ENCODE measurements at regions not wholly inside any gene's neighbourhood (a gene's known extent, or its start where the extent isn't known, plus 50 kb on each side); places are given as distances from the start of the nearest gene placed in this dataset.

DNA sequence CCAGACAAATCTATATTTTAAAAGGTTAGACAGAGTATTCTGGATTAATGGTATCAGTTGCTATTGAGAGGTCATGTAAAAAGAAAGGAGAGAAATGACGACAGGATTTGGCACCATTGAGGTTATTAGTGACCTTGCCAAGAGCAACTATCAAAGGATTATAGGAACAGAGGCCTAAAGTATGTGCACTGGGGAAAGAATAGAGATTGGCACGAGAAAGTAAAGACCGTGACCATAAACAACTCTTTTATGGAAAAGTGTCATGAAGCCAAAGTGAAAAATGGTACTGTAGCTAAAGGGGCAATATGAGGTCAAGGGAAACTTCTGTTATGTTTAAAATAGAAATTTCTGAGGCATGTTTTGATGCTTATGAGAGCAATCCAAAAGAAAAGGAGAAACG, 115.2 kb upstream of the KIF2B start:
- Histone ChIP-seq H3K4me3 (replicated peaks in 1 of 3; ENCODE audit: low read depth in 2 of 3, low read length in 3 of 3) (no peak overlapping the region), H3K79me2 (ENCODE audit: insufficient read depth, low read length) (no peaks in the 10 kb centered on the region), H3K27me3 (ENCODE audit: control insufficient read depth in 2 of 2, insufficient read depth in 2 of 2, low read length in 2 of 2) (no peaks in the 10 kb centered on the region), H3K36me3 (replicated peaks in 1 of 2; ENCODE audit: control insufficient read depth in 1 of 2, insufficient read depth in 2 of 2, low read length in 2 of 2) (no peaks in the 10 kb centered on the region), H2AFZ (ENCODE audit: insufficient read depth, low read depth, low read length, poor library complexity, severe bottlenecking) (no peak overlapping the region), H3K4me1 (ENCODE audit: control insufficient read depth in 1 of 2, insufficient read depth in 2 of 2, low read length in 2 of 2) (no peaks in the 10 kb centered on the region), H3K27ac (ENCODE audit: low read depth in 1 of 2, low read length in 2 of 2) (no peak overlapping the region), H4K20me1 (ENCODE audit: insufficient read depth, low read length) (no peaks in the 10 kb centered on the region), H3K9ac (ENCODE audit: insufficient read depth, low read length, poor library complexity, severe bottlenecking) (no peak overlapping the region), H3K4me2 (replicated peaks; ENCODE audit: extremely low read depth, low read length, poor library complexity, severe bottlenecking) (no peak overlapping the region), H3K9me3 (replicated peaks in 1 of 2; ENCODE audit: control insufficient read depth in 1 of 2, insufficient read depth in 1 of 2, low read length in 2 of 2) (peaks cover 0 to 7% of the 10 kb centered on the region in 2 donors)
- WGBS (ENCODE audit: insufficient coverage), result 90% methylated on average over 3 of the region's 4 CpGs
- TF ChIP-seq, protein P1, sequence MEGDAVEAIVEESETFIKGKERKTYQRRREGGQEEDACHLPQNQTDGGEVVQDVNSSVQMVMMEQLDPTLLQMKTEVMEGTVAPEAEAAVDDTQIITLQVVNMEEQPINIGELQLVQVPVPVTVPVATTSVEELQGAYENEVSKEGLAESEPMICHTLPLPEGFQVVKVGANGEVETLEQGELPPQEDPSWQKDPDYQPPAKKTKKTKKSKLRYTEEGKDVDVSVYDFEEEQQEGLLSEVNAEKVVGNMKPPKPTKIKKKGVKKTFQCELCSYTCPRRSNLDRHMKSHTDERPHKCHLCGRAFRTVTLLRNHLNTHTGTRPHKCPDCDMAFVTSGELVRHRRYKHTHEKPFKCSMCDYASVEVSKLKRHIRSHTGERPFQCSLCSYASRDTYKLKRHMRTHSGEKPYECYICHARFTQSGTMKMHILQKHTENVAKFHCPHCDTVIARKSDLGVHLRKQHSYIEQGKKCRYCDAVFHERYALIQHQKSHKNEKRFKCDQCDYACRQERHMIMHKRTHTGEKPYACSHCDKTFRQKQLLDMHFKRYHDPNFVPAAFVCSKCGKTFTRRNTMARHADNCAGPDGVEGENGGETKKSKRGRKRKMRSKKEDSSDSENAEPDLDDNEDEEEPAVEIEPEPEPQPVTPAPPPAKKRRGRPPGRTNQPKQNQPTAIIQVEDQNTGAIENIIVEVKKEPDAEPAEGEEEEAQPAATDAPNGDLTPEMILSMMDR (IDR thresholded peaks at IDR 0.05), result no peak
- DNase-seq, result no peak
- Mint-ChIP-seq H3K36me3 (no peaks in the 10 kb centered on the region), H3K9me3 (peaks cover 2 to 18% (median 9%) of the 10 kb centered on the region in 7 donors), H3K27ac (no peak overlapping the region), H3K27me3 (ENCODE audit: low read depth in 3 of 3) (no peaks in the 10 kb centered on the region), H3K4me1 (no peaks in the 10 kb centered on the region), H3K4me3 (no peak overlapping the region)
- intact Hi-C loops (cut with micrococcal nuclease), result no loop called here

DNA sequence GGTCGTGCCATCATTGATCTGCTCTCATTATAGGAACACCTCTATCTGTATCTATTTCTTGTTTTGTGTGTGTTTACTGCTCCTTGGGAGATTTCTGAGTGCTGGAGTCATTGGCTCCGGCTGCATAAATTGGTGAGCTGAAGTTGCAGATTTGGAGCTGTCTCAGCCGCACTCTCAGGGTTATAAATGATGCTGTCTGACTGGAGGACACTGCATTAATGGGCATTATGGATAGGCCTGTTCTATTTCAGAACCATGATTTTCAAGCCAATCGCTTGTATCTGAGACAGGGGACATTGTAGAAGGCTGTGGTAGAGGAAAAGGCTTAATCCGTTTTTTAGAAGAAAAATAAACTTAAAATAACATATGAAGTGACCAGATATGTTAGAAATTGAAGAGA, 126.4 kb upstream of the KIF2B start:
- intact Hi-C loops (cut with micrococcal nuclease), result no loop called here

More for the DNA sequence above, 126.4 kb upstream of the KIF2B start:
- Histone ChIP-seq H3K79me2 (ENCODE audit: insufficient read depth, low read length) (no peaks in the 10 kb centered on the region), H3K27me3 (ENCODE audit: control insufficient read depth in 2 of 2, insufficient read depth in 2 of 2, low read length in 2 of 2) (no peaks in the 10 kb centered on the region), H3K4me1 (ENCODE audit: control insufficient read depth in 1 of 2, insufficient read depth in 2 of 2, low read length in 2 of 2) (no peaks in the 10 kb centered on the region), H3K9ac (ENCODE audit: insufficient read depth, low read length, poor library complexity, severe bottlenecking) (no peak overlapping the region), H3K4me3 (replicated peaks in 1 of 3; ENCODE audit: low read depth in 2 of 3, low read length in 3 of 3) (no peak overlapping the region), H3K9me3 (replicated peaks in 1 of 2; ENCODE audit: control insufficient read depth in 1 of 2, insufficient read depth in 1 of 2, low read length in 2 of 2) (peaks cover 3% of the 10 kb centered on the region in 2 donors), H2AFZ (ENCODE audit: insufficient read depth, low read depth, low read length, poor library complexity, severe bottlenecking) (no peak overlapping the region), H3K27ac (ENCODE audit: low read depth in 1 of 2, low read length in 2 of 2) (no peak overlapping the region), H3K36me3 (replicated peaks in 1 of 2; ENCODE audit: control insufficient read depth in 1 of 2, insufficient read depth in 2 of 2, low read length in 2 of 2) (no peaks in the 10 kb centered on the region), H3K4me2 (replicated peaks; ENCODE audit: extremely low read depth, low read length, poor library complexity, severe bottlenecking) (no peak overlapping the region), H4K20me1 (ENCODE audit: insufficient read depth, low read length) (no peaks in the 10 kb centered on the region)
- Mint-ChIP-seq H3K9me3 (peaks cover 0 to 6% (median 2%) of the 10 kb centered on the region in 7 donors), H3K4me1 (no peaks in the 10 kb centered on the region), H3K36me3 (no peaks in the 10 kb centered on the region), H3K4me3 (no peak overlapping the region), H3K27ac (no peak overlapping the region), H3K27me3 (ENCODE audit: low read depth in 3 of 3) (peaks cover 0 to 1% (median 0%) of the 10 kb centered on the region in 3 donors)
- no peak for DNase-seq
- 83% methylated on average over 2 of the region's 5 CpGs for WGBS (ENCODE audit: insufficient coverage)
- TF ChIP-seq, protein P1 (IDR thresholded peaks at IDR 0.05), result no peak
